GM12864 (cell line): ENCODE measurements at regions not wholly inside any gene's neighbourhood (a gene's known extent, or its start where the extent isn't known, plus 50 kb on each side); places are given as distances from the start of the nearest gene placed in this dataset.

Experiments
- DNase-seq: peaks from one replicate; pipeline ENCODE4 v3.0.0-alpha.2; 2011; ENCODE audit warnings: low read depth
- H3K4me3 ChIP-seq: 2 replicates; pipeline ENCODE4 v1.5.1; 2011; ENCODE audit warnings: mild to moderate bottlenecking, low read depth, low read length, control low read depth
- TF ChIP-seq, protein P1 (sequence below): IDR thresholded peaks from 2 replicates; pipeline ENCODE4 v1.5.1; 2011; ENCODE audit warnings: low read depth, mild to moderate bottlenecking, moderate library complexity, low read length, control low read depth, inconsistent platforms; ENCODE audit errors: missing control alignments

DNA sequence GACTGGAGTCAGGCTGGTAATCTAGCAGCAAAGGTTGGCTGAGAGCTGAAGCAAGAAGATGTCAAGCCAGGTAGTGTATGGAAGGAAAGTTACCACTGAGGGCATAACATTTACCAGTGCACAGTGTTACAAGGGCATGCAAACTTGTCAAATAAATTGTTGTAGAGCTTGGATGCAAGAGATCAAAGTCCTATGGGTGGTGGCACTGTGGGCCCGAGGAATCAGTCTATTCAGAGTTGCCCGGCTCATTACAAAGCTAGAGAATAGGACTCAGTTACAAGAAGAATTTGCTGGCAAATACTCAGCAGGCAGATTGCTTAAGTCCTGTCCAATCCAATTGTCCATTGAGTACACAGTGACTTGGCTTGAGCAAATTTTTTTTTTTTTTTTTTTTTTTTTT is 2043.8 kb downstream of the ARAP2 start:
- no peak overlapping the region for H3K4me3 ChIP-seq
- DNase-seq: no peak
- TF ChIP-seq, protein P1, sequence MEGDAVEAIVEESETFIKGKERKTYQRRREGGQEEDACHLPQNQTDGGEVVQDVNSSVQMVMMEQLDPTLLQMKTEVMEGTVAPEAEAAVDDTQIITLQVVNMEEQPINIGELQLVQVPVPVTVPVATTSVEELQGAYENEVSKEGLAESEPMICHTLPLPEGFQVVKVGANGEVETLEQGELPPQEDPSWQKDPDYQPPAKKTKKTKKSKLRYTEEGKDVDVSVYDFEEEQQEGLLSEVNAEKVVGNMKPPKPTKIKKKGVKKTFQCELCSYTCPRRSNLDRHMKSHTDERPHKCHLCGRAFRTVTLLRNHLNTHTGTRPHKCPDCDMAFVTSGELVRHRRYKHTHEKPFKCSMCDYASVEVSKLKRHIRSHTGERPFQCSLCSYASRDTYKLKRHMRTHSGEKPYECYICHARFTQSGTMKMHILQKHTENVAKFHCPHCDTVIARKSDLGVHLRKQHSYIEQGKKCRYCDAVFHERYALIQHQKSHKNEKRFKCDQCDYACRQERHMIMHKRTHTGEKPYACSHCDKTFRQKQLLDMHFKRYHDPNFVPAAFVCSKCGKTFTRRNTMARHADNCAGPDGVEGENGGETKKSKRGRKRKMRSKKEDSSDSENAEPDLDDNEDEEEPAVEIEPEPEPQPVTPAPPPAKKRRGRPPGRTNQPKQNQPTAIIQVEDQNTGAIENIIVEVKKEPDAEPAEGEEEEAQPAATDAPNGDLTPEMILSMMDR: no peak

DNA sequence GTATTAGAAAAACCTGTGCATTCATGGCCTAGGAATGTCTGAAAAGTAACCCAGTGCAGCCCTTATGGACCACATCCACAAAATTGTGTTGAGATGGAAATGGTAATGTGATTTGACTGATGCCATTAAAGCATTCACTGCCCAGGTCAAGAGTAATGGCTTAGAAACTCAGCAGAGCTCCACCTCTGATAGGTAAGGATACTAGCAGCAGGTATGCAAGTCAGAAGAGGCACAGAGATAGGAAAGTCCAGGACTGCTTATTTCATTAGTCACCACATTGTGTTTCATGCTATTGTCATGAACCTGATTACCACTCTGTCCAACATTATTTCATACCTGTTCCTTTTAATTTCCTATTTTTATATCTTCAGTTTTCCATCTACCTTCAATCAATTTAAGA is 2042.2 kb downstream of the ARAP2 start:
- TF ChIP-seq, protein P1: no peak
- no peak overlapping the region for H3K4me3 ChIP-seq
- DNase-seq: no peak

DNA sequence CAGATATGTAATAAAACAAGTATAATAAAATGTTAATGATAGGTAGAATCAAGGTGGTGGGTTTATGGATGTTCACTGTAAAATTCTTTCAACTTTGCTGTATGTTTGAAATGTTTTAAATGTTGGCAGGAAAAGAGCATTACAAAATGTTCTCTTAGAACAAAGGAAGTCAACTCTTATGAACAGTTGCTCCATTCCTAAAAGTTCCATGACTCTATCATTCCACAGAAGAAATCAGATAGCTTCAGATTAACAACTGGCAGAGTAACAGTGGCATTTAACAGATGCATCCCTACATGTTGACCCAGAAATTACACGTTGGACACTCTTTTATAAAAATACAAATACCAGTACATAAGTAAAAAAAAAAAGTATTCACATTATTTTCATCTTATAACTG is 2023.7 kb downstream of the ARAP2 start:
- no peak overlapping the region for H3K4me3 ChIP-seq
- no peak for DNase-seq
- TF ChIP-seq, protein P1: no peak

DNA sequence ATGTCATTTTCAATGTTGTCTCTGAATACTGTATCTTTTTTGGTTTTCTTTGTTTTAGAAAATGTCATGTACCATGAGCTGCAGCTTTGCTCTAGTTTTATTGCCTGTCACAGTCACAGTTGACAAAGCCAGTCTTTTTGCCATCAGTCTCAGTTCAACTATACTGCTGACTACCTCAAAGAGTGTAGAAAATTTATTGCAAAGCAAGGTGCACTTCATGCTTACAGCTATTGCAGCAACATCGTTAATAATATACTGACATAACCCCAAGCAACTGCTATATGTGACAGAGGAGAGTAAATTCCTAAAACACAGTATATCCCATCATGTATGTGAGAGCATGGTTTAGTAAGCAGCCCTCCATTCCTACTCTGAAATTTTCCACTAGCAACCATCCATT is 2022.3 kb downstream of the ARAP2 start:
- H3K4me3 ChIP-seq: no peak overlapping the region
- DNase-seq: no peak
- TF ChIP-seq, protein P1: no peak

DNA sequence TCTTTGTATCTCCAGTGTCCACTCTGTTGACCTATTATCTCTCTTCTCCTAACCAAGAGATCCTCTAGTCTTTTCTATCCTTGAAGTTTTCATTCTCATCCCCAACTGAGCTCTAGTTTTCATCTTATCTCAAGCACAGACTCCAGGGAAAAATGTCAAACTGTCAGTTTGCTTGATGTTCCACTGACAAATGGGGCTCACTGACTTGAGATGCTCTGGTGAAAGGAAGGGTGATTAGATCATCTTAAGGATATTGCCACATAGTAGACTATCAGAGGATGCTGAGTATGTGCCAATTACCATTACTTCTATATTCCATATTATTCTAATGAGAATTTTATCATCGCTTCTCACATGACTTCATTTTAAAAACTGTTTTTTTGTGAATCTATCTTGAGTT is 2008.2 kb downstream of the ARAP2 start:
- no peak overlapping the region for H3K4me3 ChIP-seq
- TF ChIP-seq, protein P1: no peak
- no peak for DNase-seq

DNA sequence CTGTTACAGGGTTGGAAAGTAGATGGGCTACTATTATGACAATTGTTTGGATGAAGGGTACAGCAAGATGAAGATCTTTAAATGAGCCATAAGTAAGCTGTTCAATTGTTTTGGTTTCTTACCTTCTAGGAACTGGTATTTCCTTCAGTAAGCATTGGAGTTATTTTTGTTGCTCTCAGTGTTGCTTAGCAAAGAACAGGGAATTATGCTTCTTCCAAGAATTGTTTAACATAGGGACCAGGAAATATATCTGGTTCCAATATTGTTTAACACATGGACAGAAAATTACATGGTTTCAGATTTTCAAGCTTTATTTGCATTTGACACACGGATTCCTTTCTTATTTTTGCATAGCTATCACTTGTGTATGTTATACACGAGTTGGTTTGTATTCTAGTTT is 1999.0 kb downstream of the ARAP2 start:
- no peak for DNase-seq
- H3K4me3 ChIP-seq: no peak overlapping the region
- TF ChIP-seq, protein P1: no peak

DNA sequence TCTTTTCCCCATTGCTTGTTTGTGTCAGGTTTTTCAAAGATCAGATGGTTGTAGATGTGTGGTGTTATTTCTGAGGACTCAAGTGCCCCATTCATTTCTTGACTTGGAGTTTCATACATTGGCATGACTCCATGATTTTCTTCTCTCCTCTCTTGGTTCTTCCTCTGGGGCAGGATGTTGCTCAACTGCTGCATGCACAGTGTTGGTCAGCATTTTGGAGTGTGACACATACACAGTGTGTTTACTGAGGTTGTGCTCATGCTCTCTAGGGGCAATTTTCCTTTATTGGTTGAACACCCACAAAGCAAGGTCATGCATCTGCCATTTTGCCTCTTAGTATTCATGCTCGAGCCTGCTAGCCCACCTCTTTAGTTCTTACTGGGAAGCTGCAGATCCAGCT is 1993.8 kb downstream of the ARAP2 start:
- DNase-seq: no peak
- no peak overlapping the region for H3K4me3 ChIP-seq
- TF ChIP-seq, protein P1: no peak
